Stimulated activated CD8-positive, alpha-beta memory T cell treated with anti-CD3 and anti-CD28 coated beads, Interleukin-7, amount 100 ng/mL, for 1 hour (primary cell): ENCODE measurements at regions not wholly inside any gene's neighbourhood (a gene's known extent, or its start where the extent isn't known, plus 50 kb on each side); places are given as distances from the start of the nearest gene placed in this dataset.
"Not testable (repeated sequence)": the region's sequence is repeated elsewhere in the genome, so short reads cannot be mapped to it uniquely, and the experiment has no call there.

ENCODE experiments used
- DNase-seq, 2 donors: peaks; one replicate each; pipeline ENCODE4 v3.0.0-alpha.2; 2020; ENCODE audit warnings: low read depth in 2 of 2

DNA sequence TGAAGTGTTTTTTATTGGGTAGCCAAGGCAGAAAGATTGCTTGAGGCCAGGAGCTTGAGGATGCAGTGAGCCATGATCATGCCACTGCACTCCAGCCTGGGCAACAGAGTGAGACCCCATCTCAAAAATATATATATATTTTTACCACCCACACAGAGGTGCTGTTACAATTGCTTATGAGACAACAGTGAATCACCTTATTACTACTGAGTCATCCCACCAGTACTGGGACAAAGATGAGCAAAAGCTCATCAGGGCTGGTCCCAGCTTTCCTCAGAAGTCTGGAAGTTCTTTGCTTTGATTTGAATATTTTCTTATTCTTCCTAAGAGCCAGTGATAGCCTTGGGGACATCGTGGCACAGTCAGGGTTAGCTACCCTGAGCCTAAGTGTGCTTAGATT lies 207.7 kb downstream of the SOX2 start:
- no peak for DNase-seq

DNA sequence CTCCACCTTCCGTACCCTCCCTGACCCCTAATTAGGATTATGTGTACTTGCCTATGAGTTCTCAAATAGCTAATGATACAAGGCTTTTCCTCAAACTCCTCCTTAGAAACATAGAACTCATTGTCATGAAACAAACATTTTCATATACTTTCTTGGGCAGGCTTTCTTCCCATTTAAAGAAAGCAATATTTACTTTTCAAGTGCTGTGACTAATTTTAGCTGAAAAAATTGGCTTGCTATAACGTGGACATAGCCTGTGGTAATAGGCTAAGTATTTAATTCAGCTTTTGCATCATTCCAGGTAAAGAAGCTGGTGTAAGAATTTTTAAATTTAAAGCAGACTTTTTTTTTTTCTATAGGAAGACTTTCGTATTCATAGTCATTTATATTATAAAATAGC lies 208.7 kb downstream of the SOX2 start:
- DNase-seq = no peak

DNA sequence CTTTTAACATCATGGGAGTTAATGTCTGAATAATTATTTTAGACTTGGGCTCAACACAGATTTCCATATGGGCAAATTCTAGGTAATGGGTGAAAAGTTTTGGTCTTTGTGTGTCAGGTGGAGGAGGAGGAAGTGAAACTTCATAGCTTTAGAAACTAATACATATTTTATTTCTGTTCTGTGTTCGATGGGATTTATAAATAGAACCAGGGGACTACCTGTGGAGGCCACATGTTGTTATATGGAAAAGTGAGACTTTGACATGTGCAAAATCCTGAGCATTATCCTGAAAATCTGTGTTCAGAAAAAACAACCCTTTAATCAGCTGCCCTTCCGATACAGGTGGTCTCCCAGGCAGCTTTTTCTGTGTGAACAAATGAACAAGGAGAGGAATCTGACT lies 209.5 kb downstream of the SOX2 start:
- DNase-seq = no peak

DNA sequence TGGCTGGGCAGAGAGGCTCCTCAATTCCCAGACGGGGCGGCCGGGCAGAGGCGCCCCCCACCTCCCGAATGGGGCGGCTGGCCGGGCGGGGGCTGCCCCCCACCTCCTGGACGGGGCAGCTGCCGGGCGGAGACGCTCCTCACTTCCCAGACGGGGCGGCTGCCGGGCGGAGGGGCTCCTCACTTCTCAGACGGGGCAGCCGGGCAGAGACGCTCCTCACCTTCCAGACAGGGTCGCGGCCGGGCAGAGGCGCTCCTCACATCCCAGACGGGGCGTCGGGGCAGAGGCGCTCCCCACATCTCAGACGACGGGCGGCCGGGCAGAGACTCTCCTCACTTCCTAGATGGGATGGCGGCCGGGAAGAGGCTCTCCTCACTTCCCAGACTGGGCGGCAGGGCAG lies 214.1 kb downstream of the SOX2 start:
- DNase-seq = not testable (repeated sequence)

DNA sequence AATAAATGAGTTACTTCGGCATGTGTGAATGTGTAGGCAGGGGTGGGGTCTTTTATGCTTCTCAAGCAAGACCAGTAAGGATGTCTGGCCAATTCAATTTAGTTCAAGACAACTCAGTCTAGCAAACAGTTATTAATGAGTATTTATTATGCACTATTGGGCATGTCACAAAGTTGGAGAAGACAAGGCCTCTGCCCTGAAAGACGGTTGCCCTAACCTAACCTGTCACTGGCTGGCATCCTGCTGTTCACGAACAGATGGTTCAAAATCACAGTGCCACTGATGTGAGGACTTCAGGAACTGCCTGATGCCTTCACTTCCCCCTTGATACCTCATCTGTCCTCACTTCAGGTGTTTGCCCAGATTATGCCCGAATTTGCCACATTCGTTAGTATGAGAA lies 217.8 kb downstream of the SOX2 start:
- DNase-seq = no peak

DNA sequence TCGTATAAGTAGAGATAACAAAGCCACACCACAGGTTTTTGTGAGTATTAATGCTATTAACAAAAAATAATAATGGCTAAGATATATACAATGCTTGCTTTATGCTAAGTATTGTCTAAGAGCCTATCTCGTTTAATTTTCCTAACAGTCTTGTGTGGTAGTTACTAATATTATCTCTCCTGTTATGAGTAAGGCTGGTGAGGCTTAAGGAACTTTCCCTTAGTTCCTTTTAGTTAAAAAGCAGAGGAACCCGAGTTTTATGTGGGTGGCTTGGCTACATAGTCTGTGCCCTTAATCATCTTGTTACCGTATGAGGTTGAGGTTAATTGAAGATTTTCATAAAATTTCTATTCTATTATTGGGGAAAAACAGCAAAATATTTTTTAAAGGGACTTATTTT lies 218.4 kb downstream of the SOX2 start:
- no peak for DNase-seq

DNA sequence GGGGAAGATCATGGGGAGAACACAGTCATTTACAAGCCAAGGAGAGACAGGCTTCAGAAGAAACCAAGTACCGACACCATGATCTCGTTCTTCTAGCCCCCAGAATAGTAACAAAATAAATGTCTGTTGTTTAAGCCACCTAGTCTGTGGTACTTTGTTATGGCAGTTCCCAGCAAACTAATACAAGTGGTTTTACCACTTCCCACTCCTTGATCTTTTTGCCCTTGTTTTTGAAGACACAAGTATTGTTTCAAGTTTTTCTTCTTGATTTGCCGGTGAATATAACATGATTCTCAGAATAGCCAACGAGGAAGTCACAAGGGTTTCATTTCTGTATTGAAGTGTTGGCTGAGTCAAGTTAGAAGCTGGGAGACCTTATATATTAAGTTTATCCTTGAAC lies 220.3 kb downstream of the SOX2 start:
- DNase-seq = no peak

DNA sequence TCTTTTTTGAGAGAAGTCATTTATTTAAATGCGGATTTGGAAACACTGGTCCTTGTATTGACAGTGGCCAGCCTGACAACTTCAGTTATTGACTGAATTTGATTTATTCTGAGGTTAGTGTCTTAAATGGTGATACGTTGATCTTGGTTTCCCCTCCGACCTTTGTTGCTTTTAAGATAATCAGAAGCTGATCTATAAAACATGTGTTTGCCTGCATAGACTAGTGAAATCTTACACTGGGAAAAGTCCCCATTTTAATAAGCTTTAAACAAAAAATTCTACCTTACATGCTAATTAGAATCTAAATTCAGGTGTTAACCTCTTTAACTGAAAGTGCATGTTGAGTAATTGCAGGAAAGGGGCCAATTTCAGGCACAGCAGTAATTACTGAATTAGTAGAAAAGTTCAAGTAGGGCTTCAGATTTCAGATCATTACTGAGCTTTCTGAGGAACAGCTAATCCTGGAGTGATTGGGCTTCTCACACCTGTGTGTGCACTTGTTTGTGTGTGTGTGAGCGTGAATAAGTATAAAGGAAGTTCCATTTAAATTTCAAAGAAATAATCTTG lies 221.4 kb downstream of the SOX2 start:
- DNase-seq = no peak

DNA sequence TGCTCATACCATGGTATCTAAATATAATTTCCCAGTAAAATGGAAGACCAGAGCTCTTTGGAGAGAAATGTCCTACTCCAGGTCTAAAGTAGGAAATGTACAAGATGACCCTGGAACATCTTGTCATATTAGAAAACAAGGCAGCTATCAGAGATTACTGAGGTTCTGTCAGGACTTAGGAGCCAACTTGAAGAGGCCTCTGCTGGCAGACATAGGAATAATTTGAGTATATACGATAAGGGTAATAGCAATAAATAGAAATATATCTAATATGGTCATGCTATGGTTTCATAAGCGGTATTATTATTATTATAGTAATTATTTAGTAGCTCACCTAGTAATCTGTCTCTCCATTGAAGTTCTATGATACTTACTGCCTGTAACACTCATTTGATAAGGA lies 224.2 kb downstream of the SOX2 start:
- no peak for DNase-seq

DNA sequence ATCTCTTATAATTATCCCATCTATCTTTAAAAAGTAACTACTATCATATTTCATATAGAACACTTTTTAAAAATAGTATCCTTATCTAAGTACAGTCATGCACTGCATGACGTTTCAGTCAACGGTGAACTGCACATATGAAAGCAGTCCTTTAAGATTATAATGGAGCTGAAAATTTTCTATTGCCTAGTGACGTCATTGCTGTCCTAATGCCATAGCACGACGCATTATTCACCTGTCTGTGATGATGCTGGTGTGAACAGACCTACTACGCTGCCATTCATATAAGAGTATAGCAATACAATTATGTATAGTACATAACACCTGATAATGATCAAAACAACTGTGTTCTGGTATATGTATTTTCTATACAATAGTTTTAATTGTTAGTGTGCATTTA lies 225.0 kb downstream of the SOX2 start:
- no peak for DNase-seq

GRCh38 chr3:181938580-181938979 lies 226.9 kb downstream of the SOX2 start:
- not testable (repeated sequence) for DNase-seq

DNA sequence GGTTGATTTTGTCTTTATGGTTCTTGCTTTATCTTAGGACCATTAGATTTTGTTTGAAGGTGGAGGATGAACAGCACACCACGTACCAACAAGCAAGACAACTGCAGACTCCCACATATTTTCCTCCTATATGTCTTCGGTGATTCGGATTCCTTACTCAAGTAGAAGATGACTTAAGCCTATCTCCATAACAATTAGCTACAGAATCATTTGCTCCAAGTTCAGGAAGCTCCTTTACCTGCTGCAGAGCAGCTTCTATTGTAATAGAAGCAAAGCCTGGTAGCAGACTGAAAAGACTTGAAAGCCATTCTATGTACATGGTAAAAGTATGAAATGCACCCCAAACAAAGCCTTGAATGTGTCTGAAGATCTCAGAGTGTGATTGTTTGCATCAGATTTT lies 229.0 kb downstream of the SOX2 start:
- DNase-seq = no peak

DNA sequence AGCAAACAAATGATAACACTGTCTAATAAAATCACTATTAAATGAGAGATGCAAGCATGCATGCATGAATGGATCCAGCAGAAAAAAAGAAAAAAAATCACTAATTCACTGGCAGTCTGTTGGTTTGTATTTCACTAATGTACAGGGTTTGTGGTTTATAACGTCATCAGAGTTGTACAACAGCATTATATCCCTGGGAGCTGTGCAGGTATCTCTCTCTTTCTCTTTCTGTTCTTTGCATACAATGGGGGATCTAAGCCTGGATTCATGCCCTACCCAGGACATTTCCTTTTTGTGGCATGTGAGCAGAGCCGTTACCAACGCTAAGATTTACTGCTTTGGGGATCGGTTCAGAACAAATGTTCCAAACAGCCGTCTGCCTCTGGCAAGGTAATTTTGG lies 229.5 kb downstream of the SOX2 start:
- no peak for DNase-seq

- no peak for DNase-seq
Measured at GRCh38 chr3:181943285-181943684, 231.6 kb downstream of the SOX2 start.

- no peak for DNase-seq
Measured at GRCh38 chr3:181947606-181948005, 235.9 kb downstream of the SOX2 start.

DNA sequence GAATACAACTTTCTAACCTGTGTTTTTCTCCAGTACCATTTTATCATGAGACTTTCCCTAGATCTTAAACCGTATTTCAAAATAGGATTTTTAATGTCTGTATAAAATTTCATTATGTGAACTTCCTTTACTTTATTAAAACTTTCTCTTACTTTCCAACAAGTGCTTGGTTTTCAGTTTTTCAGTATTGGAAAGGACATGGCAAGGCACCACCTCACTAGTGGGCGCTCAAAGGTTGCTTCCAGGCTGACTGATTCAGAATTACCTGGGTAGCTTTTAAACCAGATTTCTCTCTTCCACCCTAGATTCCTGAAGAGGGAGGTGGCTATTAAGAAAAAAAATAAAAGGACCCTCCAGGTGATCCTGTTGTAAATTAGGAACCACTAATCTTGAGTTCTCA lies 236.6 kb downstream of the SOX2 start:
- DNase-seq = no peak

DNA sequence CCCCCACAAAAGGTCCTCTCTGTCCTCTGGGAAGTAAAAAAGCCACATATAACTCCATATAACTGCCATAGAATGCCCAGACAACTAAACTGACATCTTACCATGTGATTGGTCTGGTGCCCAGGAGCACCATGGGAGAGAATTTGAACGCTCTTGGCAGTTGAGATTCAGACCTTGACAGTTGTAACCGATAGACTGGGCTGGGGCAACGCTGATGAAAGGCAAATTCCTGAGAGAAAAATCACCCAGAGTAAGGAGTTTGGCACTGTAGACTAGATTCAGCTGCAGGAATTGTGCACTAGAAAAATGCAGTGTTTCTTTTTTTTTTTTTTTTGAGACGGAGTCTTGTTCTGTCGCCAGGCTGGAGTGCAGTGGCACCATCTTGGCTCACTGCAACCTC lies 240.5 kb downstream of the SOX2 start:
- no peak for DNase-seq

DNA sequence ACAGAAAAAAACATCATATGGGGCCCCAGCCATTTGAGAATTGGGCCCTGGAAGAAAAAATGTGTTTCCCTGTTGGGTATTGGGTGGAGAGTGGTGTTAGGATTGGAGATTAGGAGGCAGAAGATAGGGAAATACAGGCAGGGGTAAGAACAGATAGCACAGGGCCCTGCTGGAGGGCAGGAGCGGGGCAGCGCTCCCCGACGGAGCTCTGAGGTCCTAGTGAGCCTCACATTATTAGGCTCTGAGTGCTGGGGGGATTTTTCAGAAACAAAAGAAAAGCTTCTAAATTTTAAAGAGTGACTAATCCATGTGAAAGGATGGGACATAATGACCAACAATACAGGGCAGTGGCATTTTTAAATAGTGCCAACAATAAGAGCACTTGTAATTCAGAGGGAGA lies 241.2 kb downstream of the SOX2 start:
- no peak for DNase-seq

DNA sequence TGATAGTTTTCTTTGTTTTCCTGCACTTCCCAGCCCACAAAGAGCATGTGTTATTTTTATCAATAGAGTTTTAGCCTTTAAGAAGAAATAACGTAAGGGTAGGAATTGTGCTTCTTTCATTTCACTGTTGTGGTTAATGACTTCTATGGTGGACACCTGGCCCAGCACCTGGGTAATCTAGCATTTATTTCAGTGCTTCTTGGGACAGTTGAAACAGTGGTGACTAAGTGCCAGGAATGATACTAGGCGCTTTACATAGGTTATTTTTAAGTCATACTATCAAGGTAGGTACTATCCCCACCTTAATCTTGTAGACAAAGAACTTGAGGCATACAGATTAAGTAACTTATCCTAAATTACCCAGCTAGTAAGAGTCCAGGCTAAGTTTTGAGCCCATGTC lies 243.8 kb downstream of the SOX2 start:
- no peak for DNase-seq

DNA sequence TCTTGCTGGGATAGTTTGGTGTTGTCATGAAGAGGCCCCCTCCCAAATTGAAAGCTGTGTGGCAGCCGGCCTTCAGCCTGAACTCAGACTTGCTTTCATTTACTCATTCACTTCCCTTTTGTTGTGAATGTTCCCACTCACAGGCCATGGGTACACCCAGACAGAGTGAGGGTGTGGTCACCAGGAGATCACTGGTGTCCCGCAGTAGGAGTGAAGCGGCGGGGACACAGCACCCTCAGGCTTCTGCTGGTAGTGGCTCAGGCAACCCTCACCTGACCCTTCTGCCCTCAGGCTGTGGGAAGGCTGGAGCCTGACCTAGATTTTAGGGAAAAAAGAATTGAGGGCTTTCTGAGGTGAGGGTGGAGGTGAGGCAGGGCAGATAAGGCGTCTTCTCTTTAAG lies 244.4 kb downstream of the SOX2 start:
- no peak for DNase-seq

GRCh38 chr3:181966393-181966792 lies 254.7 kb downstream of the SOX2 start:
- DNase-seq = no peak

GRCh38 chr3:181969925-181970324 lies 258.2 kb downstream of the SOX2 start:
- no peak for DNase-seq

- no peak for DNase-seq
Measured at GRCh38 chr3:181971424-181971823, 259.7 kb downstream of the SOX2 start.

DNA sequence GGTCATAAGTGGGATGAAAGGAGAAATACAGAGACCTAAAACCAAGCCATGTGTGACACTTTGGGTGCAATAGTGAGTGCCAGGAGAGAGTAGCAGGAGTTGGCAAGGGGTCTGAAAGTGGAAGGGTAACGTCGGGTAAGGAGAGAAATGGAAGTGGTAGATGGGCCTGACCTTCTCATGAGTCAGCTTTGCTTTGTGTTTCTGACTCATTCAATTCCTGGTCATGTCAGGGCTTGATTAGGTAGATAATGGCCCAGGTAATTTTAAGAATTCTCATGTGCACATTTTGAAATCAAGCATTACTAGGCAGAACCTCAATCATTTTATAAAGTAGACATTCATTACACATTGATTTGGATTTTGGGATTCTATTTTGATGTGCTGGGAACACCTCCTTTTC lies 262.5 kb downstream of the SOX2 start:
- DNase-seq = no peak

- no peak for DNase-seq
Measured at GRCh38 chr3:181976526-181976925, 264.8 kb downstream of the SOX2 start.
